Liver (tissue), 3 donors: ENCODE measurements at regions not wholly inside any gene's neighbourhood (a gene's known extent, or its start where the extent isn't known, plus 50 kb on each side); places are given as distances from the start of the nearest gene placed in this dataset.
"Not testable (repeated sequence)": the region's sequence is repeated elsewhere in the genome, so short reads cannot be mapped to it uniquely, and the experiment has no call there.

Source experiments
- ATF3 ChIP-seq: IDR thresholded peaks from 2 replicates; pipeline ENCODE4 v1.6.1; 2016; ENCODE audit warnings: antibody characterized with exemption
- CTCF ChIP-seq: fragments of 150-350 bp; IDR thresholded peaks from 2 replicates; pipeline ENCODE4 v1.5.1; 2017; ENCODE audit warnings: improper control_type of control experiment, low read depth, low read length; ENCODE audit not compliant: missing input control
- FOXA1 ChIP-seq: IDR thresholded peaks from 2 replicates; pipeline ENCODE4 v1.6.1; 2016; ENCODE audit warnings: antibody characterized with exemption
- GABPA ChIP-seq, 2 donors: IDR thresholded peaks in 1 of 2; conservative IDR thresholded peaks in 1 of 2; 2 replicates each; pipeline ENCODE4 v1.6.1; 2016; ENCODE audit warnings: antibody characterized with exemption in 2 of 2, mild to moderate bottlenecking in 1 of 2, moderate library complexity in 1 of 2
- JUND ChIP-seq, 2 donors: IDR thresholded peaks; 2 replicates each; pipeline ENCODE4 v1.6.1; 2016; ENCODE audit warnings: antibody characterized with exemption in 2 of 2
- MAX ChIP-seq: IDR thresholded peaks from 2 replicates; pipeline ENCODE4 v1.6.1; 2016; ENCODE audit warnings: antibody characterized with exemption
- NR2F2 ChIP-seq: IDR thresholded peaks from 2 replicates; pipeline ENCODE4 v1.6.1; 2016; ENCODE audit warnings: antibody characterized with exemption
- SP1 ChIP-seq: IDR thresholded peaks from 2 replicates; pipeline ENCODE4 v1.6.1; 2018; ENCODE audit warnings: antibody characterized with exemption, mild to moderate bottlenecking
- TAF1 ChIP-seq: conservative IDR thresholded peaks from 2 replicates; pipeline ENCODE4 v1.6.1; 2016; ENCODE audit warnings: antibody characterized with exemption, mild to moderate bottlenecking
- ZBTB33 ChIP-seq: IDR thresholded peaks from 2 replicates; pipeline ENCODE4 v1.6.1; 2016; ENCODE audit warnings: antibody characterized with exemption
- TF ChIP-seq, protein P1 (sequence below): IDR thresholded peaks from 2 replicates; pipeline ENCODE4 v1.6.1; 2016; ENCODE audit warnings: antibody characterized with exemption, mild to moderate bottlenecking
- donor health status: healthy.
- donor health status: healthy.

GRCh38 chr1:149711651-149712050, 70.8 kb upstream of the FCGR1A start:
- TF ChIP-seq CTCF; GABPA (IDR thresholded peaks at IDR 0.05 in 1 of 2, conservative IDR thresholded peaks at IDR 0.05 in 1 of 2); JUND (IDR thresholded peaks at IDR 0.05); ATF3; MAX; TAF1; SP1; FOXA1; NR2F2; ZBTB33: not testable (repeated sequence)
- TF ChIP-seq, protein P1, sequence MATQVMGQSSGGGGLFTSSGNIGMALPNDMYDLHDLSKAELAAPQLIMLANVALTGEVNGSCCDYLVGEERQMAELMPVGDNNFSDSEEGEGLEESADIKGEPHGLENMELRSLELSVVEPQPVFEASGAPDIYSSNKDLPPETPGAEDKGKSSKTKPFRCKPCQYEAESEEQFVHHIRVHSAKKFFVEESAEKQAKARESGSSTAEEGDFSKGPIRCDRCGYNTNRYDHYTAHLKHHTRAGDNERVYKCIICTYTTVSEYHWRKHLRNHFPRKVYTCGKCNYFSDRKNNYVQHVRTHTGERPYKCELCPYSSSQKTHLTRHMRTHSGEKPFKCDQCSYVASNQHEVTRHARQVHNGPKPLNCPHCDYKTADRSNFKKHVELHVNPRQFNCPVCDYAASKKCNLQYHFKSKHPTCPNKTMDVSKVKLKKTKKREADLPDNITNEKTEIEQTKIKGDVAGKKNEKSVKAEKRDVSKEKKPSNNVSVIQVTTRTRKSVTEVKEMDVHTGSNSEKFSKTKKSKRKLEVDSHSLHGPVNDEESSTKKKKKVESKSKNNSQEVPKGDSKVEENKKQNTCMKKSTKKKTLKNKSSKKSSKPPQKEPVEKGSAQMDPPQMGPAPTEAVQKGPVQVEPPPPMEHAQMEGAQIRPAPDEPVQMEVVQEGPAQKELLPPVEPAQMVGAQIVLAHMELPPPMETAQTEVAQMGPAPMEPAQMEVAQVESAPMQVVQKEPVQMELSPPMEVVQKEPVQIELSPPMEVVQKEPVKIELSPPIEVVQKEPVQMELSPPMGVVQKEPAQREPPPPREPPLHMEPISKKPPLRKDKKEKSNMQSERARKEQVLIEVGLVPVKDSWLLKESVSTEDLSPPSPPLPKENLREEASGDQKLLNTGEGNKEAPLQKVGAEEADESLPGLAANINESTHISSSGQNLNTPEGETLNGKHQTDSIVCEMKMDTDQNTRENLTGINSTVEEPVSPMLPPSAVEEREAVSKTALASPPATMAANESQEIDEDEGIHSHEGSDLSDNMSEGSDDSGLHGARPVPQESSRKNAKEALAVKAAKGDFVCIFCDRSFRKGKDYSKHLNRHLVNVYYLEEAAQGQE, result not testable (repeated sequence)
